ENCODE measurements at regions not wholly inside any gene's neighbourhood (a gene's known extent, or its start where the extent isn't known, plus 50 kb on each side); places are given as distances from the start of the nearest gene placed in this dataset.

DNA sequence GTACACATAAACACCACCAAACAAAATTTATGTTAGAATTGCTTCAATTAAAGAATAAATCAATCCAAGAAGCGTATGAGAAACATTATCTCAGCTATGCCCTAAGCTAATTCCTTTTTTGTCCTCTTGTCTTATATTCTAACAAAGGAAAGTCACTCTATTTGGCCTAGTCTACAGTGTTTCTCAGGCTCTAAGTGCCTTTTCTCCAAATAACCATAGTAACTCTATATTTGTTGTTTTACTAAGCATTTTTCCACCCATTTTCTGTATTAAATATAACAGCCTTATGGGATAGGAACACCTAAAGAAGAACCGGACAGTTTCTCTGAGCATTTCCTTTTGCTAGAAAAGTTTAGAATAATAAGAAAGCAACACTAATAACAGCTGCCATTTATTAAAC is 120.1 kb upstream of the MTAP start:
- Histone ChIP-seq H2AFZ (ENCODE audit: low read length) (no peak overlapping the region), H3K27ac (ENCODE audit: extremely low read length, insufficient read depth, low read length) (no peak overlapping the region), H3K36me3 (replicated peaks in 1 of 2; ENCODE audit: control insufficient read depth in 1 of 2, insufficient read depth in 2 of 2, low read length in 2 of 2) (no peaks in the 10 kb centered on the region), H3K4me2 (ENCODE audit: low read depth, low read length) (no peak overlapping the region), H3K9ac (ENCODE audit: insufficient read depth, low read depth, low read length) (no peak overlapping the region), H3K79me2 (ENCODE audit: insufficient read depth, low read length) (no peaks in the 10 kb centered on the region), H3K4me3 (replicated peaks in 1 of 3; ENCODE audit: insufficient read depth in 1 of 3, low read depth in 2 of 3, low read length in 3 of 3) (no peak overlapping the region), H4K20me1 (ENCODE audit: insufficient read depth, low read length) (no peaks in the 10 kb centered on the region), H3K9me3 (ENCODE audit: low read length) (no peaks in the 10 kb centered on the region), H3K4me1 (ENCODE audit: insufficient read depth, low read length) (no peaks in the 10 kb centered on the region), H3K27me3 (ENCODE audit: control insufficient read depth in 1 of 2, insufficient read depth in 2 of 2, low read length in 2 of 2) (no peaks in the 10 kb centered on the region)
- intact Hi-C loops (cut with micrococcal nuclease; ENCODE audit: unreplicated experiment): no loop called here
- ChIA-PET POLR2A (no interaction called here), CTCF (ENCODE audit: low intra/inter-chr PET ratio, low total read pairs) (no interaction called here)
- ATAC-seq (no peak), DNase-seq (ENCODE audit: low spot score) (no peak), FAIRE-seq (no peak)
- TF ChIP-seq ZNF883 (CRISPR knock-in tag; IDR thresholded peaks at IDR 0.05; ENCODE audit: not compliant biosample characterization) (no peak), ZNF329 (CRISPR knock-in tag; IDR thresholded peaks at IDR 0.05; ENCODE audit: low read depth) (no peak), RFXANK (CRISPR knock-in tag; IDR thresholded peaks at IDR 0.05) (no peak), ZNF816 (CRISPR knock-in tag; IDR thresholded peaks at IDR 0.05; ENCODE audit: borderline replicate concordance) (no peak), HDAC1 (CRISPR knock-in tag; IDR thresholded peaks at IDR 0.05) (no peak), ZNF253 (CRISPR knock-in tag; IDR thresholded peaks at IDR 0.05; ENCODE audit: borderline replicate concordance) (no peak), ZNF441 (CRISPR knock-in tag; IDR thresholded peaks at IDR 0.05; ENCODE audit: borderline replicate concordance) (no peak), PHF5A (CRISPR knock-in tag; IDR thresholded peaks at IDR 0.05; ENCODE audit: low read depth, unreplicated experiment) (no peak), KLF16 (CRISPR knock-in tag; IDR thresholded peaks at IDR 0.05) (no peak), CBX1 (IDR thresholded peaks at IDR 0.05; ENCODE audit: low read depth) (no peak), ZNF619 (CRISPR knock-in tag; IDR thresholded peaks at IDR 0.05) (no peak)
- TF ChIP-seq, protein P1, sequence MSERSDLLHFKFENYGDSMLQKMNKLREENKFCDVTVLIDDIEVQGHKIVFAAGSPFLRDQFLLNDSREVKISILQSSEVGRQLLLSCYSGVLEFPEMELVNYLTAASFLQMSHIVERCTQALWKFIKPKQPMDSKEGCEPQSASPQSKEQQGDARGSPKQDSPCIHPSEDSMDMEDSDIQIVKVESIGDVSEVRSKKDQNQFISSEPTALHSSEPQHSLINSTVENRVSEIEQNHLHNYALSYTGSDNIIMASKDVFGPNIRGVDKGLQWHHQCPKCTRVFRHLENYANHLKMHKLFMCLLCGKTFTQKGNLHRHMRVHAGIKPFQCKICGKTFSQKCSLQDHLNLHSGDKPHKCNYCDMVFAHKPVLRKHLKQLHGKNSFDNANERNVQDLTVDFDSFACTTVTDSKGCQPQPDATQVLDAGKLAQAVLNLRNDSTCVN (CRISPR knock-in tag; IDR thresholded peaks at IDR 0.05; ENCODE audit: borderline replicate concordance): no peak
- TF ChIP-seq, protein P2, sequence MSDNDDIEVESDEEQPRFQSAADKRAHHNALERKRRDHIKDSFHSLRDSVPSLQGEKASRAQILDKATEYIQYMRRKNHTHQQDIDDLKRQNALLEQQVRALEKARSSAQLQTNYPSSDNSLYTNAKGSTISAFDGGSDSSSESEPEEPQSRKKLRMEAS (IDR thresholded peaks at IDR 0.05): no peak
- no TSS peak for BruUV-seq (replicated peaks)
- WGBS (ENCODE audit: low lambda C conversion rate): 24% methylated on average over 2 of the region's 2 CpGs
- in situ Hi-C loops (cut with HindIII; ENCODE audit: extremely low pct_ligation_motif_present, low pct_unique_long_range_greater_than_20kb): no loop called here

Measured in HepG2 (cell line).